ENCODE measurements at regions not wholly inside any gene's neighbourhood (a gene's known extent, or its start where the extent isn't known, plus 50 kb on each side); places are given as distances from the start of the nearest gene placed in this dataset.

DNA sequence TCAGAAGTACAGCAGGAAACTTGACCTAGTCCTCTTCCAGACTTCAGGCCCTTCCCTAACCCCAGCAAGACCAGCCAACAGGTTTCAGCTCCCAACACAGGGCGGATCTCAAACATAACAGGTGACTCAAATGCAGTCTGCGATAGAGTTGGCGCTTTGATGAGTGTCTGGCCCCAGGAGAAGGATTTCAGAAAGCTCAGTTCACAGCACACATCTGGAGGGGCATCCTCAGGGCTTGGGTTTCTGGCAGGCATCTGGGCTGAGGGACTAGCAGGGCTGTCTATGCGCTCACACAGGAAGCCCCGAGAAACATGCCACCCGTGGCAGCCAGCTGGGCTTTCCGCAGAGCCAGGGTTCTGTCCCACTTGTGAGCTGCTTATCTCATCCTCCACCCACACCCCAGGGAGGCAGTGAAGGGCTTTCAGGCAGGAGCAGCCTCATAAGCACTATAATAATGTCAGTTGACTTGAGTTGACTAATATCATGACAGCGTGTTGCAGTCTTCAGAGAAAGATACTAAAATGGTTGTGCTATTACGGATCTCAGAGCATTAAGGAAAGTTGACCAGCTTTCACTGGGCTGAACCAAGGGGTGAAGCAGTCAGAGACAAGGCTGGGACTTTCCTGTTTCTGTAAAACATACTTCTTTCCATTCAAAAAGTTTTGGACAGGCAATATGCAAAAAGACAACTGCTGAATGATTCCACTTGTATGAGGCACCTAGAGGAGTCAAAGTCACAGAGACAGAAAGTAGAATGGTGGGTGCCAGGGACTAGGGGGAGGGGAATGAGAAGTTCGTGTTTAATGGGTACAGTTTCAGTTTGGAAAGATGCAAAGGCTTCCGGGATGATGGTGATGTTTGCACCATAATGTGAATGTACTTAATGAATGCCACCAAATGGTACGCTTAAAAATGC is 233.0 kb upstream of the IRF2BP2 start (continued):
- TF ChIP-seq, protein P1, sequence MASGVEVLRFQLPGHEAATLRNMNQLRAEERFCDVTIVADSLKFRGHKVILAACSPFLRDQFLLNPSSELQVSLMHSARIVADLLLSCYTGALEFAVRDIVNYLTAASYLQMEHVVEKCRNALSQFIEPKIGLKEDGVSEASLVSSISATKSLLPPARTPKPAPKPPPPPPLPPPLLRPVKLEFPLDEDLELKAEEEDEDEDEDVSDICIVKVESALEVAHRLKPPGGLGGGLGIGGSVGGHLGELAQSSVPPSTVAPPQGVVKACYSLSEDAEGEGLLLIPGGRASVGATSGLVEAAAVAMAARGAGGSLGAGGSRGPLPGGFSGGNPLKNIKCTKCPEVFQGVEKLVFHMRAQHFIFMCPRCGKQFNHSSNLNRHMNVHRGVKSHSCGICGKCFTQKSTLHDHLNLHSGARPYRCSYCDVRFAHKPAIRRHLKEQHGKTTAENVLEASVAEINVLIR (CRISPR knock-in tag; IDR thresholded peaks at IDR 0.05), result no peak
- no peak for TF ChIP-seq SRSF7 (optimal IDR thresholded peaks at IDR 0.05; ENCODE audit: low read depth, low read length)
- TF ChIP-seq, protein P2, sequence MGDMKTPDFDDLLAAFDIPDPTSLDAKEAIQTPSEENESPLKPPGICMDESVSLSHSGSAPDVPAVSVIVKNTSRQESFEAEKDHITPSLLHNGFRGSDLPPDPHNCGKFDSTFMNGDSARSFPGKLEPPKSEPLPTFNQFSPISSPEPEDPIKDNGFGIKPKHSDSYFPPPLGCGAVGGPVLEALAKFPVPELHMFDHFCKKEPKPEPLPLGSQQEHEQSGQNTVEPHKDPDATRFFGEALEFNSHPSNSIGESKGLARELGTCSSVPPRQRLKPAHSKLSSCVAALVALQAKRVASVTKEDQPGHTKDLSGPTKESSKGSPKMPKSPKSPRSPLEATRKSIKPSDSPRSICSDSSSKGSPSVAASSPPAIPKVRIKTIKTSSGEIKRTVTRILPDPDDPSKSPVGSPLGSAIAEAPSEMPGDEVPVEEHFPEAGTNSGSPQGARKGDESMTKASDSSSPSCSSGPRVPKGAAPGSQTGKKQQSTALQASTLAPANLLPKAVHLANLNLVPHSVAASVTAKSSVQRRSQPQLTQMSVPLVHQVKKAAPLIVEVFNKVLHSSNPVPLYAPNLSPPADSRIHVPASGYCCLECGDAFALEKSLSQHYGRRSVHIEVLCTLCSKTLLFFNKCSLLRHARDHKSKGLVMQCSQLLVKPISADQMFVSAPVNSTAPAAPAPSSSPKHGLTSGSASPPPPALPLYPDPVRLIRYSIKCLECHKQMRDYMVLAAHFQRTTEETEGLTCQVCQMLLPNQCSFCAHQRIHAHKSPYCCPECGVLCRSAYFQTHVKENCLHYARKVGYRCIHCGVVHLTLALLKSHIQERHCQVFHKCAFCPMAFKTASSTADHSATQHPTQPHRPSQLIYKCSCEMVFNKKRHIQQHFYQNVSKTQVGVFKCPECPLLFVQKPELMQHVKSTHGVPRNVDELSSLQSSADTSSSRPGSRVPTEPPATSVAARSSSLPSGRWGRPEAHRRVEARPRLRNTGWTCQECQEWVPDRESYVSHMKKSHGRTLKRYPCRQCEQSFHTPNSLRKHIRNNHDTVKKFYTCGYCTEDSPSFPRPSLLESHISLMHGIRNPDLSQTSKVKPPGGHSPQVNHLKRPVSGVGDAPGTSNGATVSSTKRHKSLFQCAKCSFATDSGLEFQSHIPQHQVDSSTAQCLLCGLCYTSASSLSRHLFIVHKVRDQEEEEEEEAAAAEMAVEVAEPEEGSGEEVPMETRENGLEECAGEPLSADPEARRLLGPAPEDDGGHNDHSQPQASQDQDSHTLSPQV (IDR thresholded peaks at IDR 0.05), result peak; percentile 78
- no peak for TF ChIP-seq ERF (CRISPR knock-in tag; IDR thresholded peaks at IDR 0.05)
- TF ChIP-seq, protein P3, sequence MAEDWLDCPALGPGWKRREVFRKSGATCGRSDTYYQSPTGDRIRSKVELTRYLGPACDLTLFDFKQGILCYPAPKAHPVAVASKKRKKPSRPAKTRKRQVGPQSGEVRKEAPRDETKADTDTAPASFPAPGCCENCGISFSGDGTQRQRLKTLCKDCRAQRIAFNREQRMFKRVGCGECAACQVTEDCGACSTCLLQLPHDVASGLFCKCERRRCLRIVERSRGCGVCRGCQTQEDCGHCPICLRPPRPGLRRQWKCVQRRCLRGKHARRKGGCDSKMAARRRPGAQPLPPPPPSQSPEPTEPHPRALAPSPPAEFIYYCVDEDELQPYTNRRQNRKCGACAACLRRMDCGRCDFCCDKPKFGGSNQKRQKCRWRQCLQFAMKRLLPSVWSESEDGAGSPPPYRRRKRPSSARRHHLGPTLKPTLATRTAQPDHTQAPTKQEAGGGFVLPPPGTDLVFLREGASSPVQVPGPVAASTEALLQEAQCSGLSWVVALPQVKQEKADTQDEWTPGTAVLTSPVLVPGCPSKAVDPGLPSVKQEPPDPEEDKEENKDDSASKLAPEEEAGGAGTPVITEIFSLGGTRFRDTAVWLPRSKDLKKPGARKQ (CRISPR knock-in tag; IDR thresholded peaks at IDR 0.05), result no peak
- TF ChIP-seq KLF6 (CRISPR knock-in tag; IDR thresholded peaks at IDR 0.05; ENCODE audit: borderline replicate concordance), result 0 out of 2 replicates have a peak, but pooled peaks have one; percentile 57
- TF ChIP-seq POLR2G (IDR thresholded peaks at IDR 0.05; ENCODE audit: low read depth, low read length), result no peak
- TF ChIP-seq ZNF232 (CRISPR knock-in tag; IDR thresholded peaks at IDR 0.05), result no peak
- TF ChIP-seq, protein P4, sequence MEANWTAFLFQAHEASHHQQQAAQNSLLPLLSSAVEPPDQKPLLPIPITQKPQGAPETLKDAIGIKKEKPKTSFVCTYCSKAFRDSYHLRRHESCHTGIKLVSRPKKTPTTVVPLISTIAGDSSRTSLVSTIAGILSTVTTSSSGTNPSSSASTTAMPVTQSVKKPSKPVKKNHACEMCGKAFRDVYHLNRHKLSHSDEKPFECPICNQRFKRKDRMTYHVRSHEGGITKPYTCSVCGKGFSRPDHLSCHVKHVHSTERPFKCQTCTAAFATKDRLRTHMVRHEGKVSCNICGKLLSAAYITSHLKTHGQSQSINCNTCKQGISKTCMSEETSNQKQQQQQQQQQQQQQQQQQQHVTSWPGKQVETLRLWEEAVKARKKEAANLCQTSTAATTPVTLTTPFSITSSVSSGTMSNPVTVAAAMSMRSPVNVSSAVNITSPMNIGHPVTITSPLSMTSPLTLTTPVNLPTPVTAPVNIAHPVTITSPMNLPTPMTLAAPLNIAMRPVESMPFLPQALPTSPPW (CRISPR knock-in tag; IDR thresholded peaks at IDR 0.05), result peak; percentile 24; the same call in 1 of the 2 replicates
- TF ChIP-seq TOE1 (IDR thresholded peaks at IDR 0.05; ENCODE audit: borderline replicate concordance), result no peak
- no peak for TF ChIP-seq TOE1 (CRISPR knock-in tag; IDR thresholded peaks at IDR 0.05; ENCODE audit: borderline replicate concordance, low read depth)
- TF ChIP-seq DPF2 (IDR thresholded peaks at IDR 0.05), result peak; percentile 83
- TF ChIP-seq CHD1 (IDR thresholded peaks at IDR 0.05; ENCODE audit: low read length), result no peak
- TF ChIP-seq, protein P5, sequence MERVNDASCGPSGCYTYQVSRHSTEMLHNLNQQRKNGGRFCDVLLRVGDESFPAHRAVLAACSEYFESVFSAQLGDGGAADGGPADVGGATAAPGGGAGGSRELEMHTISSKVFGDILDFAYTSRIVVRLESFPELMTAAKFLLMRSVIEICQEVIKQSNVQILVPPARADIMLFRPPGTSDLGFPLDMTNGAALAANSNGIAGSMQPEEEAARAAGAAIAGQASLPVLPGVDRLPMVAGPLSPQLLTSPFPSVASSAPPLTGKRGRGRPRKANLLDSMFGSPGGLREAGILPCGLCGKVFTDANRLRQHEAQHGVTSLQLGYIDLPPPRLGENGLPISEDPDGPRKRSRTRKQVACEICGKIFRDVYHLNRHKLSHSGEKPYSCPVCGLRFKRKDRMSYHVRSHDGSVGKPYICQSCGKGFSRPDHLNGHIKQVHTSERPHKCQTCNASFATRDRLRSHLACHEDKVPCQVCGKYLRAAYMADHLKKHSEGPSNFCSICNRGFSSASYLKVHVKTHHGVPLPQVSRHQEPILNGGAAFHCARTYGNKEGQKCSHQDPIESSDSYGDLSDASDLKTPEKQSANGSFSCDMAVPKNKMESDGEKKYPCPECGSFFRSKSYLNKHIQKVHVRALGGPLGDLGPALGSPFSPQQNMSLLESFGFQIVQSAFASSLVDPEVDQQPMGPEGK (CRISPR knock-in tag; IDR thresholded peaks at IDR 0.05; ENCODE audit: borderline replicate concordance), result no peak
- TF ChIP-seq NFE2L1 (tag; IDR thresholded peaks at IDR 0.05; ENCODE audit: borderline replicate concordance, low read depth), result no peak

Data from K562 (cell line).